ENCODE measurements at regions not wholly inside any gene's neighbourhood (a gene's known extent, or its start where the extent isn't known, plus 50 kb on each side); places are given as distances from the start of the nearest gene placed in this dataset.

GRCh38 chr16:9343276-9343675, 251.8 kb downstream of the HAPSTR1 start:
- TF ChIP-seq CTCF (tag by site-specific recombination; IDR thresholded peaks at IDR 0.05) (no peak), ZNF248 (tag by site-specific recombination; IDR thresholded peaks at IDR 0.05) (no peak), ZBTB8A (tag by site-specific recombination; IDR thresholded peaks at IDR 0.05) (no peak)
